Esophagus muscularis mucosa (tissue), 4 donors: ENCODE measurements at regions not wholly inside any gene's neighbourhood (a gene's known extent, or its start where the extent isn't known, plus 50 kb on each side); places are given as distances from the start of the nearest gene placed in this dataset.
"Not testable (repeated sequence)": the region's sequence is repeated elsewhere in the genome, so short reads cannot be mapped to it uniquely, and the experiment has no call there.

Experiments
- DNase-seq: peaks from one replicate; pipeline ENCODE4 v3.0.0-alpha.2; 2017; ENCODE audit errors: extremely low spot score
- H3K27ac ChIP-seq, 4 donors: fragments of 200-600 bp; sonication (generic); replicated peaks in 1 of 4; 1 replicate in 3 of 4; 2 replicates in 1 of 4; pipeline ENCODE4 v1.5.1; 2016 to 2019; ENCODE audit warnings: mild to moderate bottlenecking in 1 of 4
- H3K27me3 ChIP-seq, 4 donors: fragments of 200-600 bp; sonication (generic); one replicate each; pipeline versions ENCODE4 v1.5.1 to v1.6.0; 2016 to 2019
- H3K36me3 ChIP-seq, 4 donors: fragments of 200-600 bp; sonication (generic); one replicate each; pipeline ENCODE4 v1.5.1; 2016 to 2019
- H3K4me1 ChIP-seq, 4 donors: fragments of 200-600 bp; sonication (generic); one replicate each; pipeline ENCODE4 v1.5.1; 2016 to 2019
- H3K4me3 ChIP-seq, 4 donors: fragments of 200-600 bp; sonication (generic); 1 replicate in 2 of 4; 2 replicates in 2 of 4; pipeline ENCODE4 v1.5.1; 2016 to 2019; ENCODE audit warnings: mild to moderate bottlenecking in 4 of 4, moderate library complexity in 1 of 4
- H3K9me3 ChIP-seq, 4 donors: fragments of 200-600 bp; sonication (generic); 1 replicate in 3 of 4; 2 replicates in 1 of 4; pipeline ENCODE4 v1.5.1; 2016 to 2019
- EP300 ChIP-seq: sonication (generic); formaldehyde crosslinking; IDR thresholded peaks from one replicate; pipeline ENCODE4 v1.6.1; 2017; ENCODE audit warnings: antibody characterized with exemption
- POLR2A ChIP-seq: fragments of 450-650 bp; IDR thresholded peaks from one replicate; pipeline ENCODE4 v1.6.1; 2017; ENCODE audit warnings: antibody characterized with exemption, moderate library complexity, mild to moderate bottlenecking, low read depth
- POLR2AphosphoS5 ChIP-seq, 2 donors: sonication (generic); formaldehyde crosslinking; IDR thresholded peaks; one replicate each; pipeline ENCODE4 v1.6.1; 2017; ENCODE audit warnings: antibody characterized with exemption in 2 of 2
- WGBS: methylation state at CpG from one replicate; pipeline ENCODE4 v1.1.5; 2018; 5-methylcytosine and 5-hydroxymethylcytosine counted together
- intact Hi-C: fragments of 100-400 bp; cut with DNase I; formaldehyde crosslinking; loops from one replicate; pipeline ENCODE4 v1.15.1; 2023
- TF ChIP-seq, protein P1 (sequence below), 3 experiments: fragments of 200-600 bp in 2 of 3; fragments of 450-650 bp in 1 of 3; sonication (generic) in 2 of 3; IDR thresholded peaks; one replicate each; pipeline ENCODE4 v1.5.1; 2017 to 2019; ENCODE audit warnings: antibody characterized with exemption in 3 of 3, mild to moderate bottlenecking in 2 of 3, moderate library complexity in 1 of 3

DNA sequence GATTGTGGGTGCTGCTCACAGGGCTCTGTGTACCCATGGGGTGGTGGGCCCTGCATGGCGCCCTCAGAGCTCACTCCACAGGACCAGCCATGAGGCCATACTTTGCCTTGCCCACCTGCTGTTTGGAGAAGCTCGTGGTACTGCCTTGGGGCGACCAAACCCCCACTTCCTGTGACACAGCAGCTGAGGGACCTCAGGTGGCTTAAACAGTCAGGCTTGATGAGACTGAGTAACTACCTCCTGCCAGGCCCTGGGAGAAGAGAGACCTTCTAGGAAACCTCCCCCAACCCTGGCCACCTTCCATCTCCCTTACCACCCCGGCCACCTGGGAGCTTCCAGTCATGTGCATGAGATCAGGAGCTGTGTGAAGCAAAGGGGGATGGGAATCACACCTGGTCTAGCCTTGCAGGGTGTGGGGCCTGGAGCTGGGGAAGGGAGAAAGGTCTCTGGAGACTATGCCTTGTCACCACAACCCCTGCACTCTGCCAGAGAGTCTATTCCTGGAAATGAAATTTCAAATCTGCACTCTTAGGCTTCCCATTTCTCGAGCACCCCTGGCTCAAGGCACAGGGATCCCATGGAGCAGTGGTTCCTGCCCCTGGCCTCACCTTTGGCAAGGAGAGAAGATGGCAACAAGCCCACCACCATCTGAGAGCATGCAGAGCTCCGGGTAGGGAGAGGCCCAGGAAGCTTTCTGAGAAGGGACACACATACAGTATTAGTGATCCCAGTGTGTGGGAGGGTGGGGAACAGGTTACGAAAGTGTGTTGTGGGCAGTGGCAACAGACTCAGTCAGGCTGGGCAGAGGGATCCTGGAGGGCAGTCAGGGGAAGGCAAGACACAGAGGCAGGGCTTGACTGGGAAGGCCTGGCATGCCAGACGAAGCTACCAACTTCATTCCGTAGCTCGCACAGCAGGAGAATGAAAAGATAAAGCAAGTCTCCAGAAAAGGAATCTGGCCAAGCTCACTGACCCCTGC is 125.0 kb downstream of the URI1 start:
- Histone ChIP-seq H3K9me3 (no peaks in the 10 kb centered on the region), H3K4me3 (no peak overlapping the region), H3K36me3 (no peaks in the 10 kb centered on the region), H3K4me1 (no peaks in the 10 kb centered on the region), H3K27me3 (peaks cover 0 to 44% (median 8%) of the 10 kb centered on the region in 4 donors), H3K27ac (no peak overlapping the region)
- no peak for DNase-seq
- TF ChIP-seq, protein P1, sequence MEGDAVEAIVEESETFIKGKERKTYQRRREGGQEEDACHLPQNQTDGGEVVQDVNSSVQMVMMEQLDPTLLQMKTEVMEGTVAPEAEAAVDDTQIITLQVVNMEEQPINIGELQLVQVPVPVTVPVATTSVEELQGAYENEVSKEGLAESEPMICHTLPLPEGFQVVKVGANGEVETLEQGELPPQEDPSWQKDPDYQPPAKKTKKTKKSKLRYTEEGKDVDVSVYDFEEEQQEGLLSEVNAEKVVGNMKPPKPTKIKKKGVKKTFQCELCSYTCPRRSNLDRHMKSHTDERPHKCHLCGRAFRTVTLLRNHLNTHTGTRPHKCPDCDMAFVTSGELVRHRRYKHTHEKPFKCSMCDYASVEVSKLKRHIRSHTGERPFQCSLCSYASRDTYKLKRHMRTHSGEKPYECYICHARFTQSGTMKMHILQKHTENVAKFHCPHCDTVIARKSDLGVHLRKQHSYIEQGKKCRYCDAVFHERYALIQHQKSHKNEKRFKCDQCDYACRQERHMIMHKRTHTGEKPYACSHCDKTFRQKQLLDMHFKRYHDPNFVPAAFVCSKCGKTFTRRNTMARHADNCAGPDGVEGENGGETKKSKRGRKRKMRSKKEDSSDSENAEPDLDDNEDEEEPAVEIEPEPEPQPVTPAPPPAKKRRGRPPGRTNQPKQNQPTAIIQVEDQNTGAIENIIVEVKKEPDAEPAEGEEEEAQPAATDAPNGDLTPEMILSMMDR (IDR thresholded peaks at IDR 0.05), result no peak
- TF ChIP-seq POLR2AphosphoS5 (IDR thresholded peaks at IDR 0.05), result no peak
- no peak for TF ChIP-seq POLR2A
- no peak for TF ChIP-seq EP300
- WGBS, result 85% methylated on average over 10 of the region's 10 CpGs
- intact Hi-C loops, result no loop called here

DNA sequence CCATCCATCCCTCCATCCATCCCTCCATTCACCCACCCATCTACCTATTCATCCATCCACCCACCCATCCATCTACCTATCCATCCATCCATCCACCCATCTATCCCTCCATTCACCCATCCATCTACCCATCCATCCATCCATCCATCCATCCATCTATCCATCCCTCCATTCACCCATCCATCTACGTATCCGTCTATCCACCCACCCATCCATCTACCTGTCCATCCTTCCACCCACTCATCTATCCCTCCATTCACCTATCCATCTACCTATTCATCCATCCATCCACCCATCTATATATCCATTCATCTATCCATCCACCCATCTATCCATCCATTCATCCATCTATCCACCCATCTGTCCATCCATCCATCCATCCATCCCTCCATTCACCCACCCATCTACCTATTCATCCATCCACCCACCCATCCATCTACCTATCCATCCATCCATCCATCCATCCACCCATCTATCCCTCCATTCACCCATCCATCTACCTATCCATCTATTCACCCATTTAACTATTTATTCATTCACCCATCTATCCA is 126.0 kb downstream of the URI1 start:
- DNase-seq, H3K36me3 ChIP-seq, intact Hi-C loops, H3K4me1 ChIP-seq, H3K9me3 ChIP-seq, H3K4me3 ChIP-seq, H3K27ac ChIP-seq: not testable (repeated sequence)
- H3K27me3 ChIP-seq, result peaks cover 0 to 36% (median 4%) of the 10 kb centered on the region in 4 donors
- WGBS, result 94% methylated on average over 2 of the region's 2 CpGs

DNA sequence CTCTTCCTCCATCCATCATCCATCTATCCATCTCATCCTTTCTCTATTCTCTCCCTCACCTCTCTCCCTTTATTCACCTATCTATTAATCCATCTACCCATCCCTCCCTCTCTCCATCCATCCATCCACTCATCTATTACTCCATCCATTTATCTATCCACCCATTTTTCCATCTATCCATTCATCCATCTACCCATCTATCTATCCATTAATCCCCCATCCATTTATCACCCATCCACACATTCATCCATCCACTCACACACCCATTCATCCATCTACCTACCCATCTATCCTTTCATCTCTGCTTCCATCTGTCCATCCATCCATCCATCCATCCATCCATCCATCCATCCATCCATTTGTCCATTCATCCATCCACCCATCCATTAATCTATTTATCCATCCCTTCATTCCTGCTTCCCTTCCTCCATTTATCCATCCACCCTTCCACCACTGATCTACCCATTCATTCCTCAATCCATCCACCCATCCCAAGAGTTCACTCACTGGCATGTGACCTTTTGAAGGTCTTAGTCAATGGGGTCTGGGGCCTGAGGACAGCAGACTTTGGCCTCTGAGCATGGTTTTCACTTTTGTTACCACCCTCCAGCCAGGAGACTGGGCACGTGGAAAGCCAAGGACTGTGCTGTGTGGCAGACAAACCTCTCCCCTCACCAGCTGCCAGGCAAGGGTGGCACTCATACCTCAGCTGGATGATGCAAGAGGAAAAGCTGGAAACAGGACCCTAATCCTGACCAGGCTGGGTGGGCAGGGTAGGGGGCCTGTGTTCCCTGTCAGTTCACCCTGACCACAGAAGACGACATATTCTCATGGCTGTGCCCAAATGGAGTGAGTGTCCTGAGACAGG is 126.7 kb downstream of the URI1 start:
- no peak overlapping the region for H3K27ac ChIP-seq
- no peaks in the 10 kb centered on the region for H3K9me3 ChIP-seq
- TF ChIP-seq, protein P1 (IDR thresholded peaks at IDR 0.05), result no peak
- no peak for TF ChIP-seq POLR2A
- no peak for TF ChIP-seq POLR2AphosphoS5 (IDR thresholded peaks at IDR 0.05)
- no peak for TF ChIP-seq EP300
- no peaks in the 10 kb centered on the region for H3K36me3 ChIP-seq
- 100% methylated on average over 2 of the region's 2 CpGs for WGBS
- no peaks in the 10 kb centered on the region for H3K4me1 ChIP-seq
- DNase-seq, result no peak
- H3K27me3 ChIP-seq, result peaks cover 0 to 34% (median 0%) of the 10 kb centered on the region in 4 donors
- no peak overlapping the region for H3K4me3 ChIP-seq
- intact Hi-C loops, result no loop called here

DNA sequence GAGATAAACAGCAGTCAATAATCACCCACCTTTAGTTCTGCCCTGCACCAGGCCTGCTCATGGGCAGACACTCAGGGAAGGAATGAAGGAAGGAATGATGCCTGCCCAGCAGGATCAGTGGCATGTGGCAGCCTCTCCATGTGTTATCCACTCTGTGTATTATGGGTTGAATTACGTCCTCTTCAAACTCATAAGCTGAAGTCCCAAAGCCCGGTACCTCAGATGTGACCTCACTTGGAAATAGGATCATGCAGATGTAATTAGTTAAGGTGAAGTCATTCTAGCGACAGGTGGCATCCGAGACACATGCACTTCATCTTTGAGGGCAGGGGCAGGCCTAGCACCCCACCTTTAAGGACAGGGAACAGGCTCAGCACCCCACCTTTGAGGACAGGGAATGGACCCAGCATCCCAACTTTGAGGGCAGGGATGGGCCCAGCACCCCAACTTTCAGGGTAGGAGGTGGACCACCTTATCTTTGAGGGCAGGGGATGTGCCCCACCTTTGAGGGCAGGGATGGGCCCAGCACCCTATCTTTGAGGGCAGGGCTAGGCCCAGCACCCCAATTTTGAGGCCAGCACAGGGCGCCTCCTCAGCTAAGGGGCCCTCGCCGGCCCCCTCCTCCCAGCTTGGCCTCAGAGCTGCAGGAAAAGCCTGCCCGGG is 127.6 kb downstream of the URI1 start:
- Histone ChIP-seq H3K4me3 (no peak overlapping the region), H3K9me3 (no peaks in the 10 kb centered on the region), H3K36me3 (no peaks in the 10 kb centered on the region), H3K27me3 (peaks cover 0 to 37% (median 0%) of the 10 kb centered on the region in 4 donors), H3K27ac (no peak overlapping the region), H3K4me1 (no peaks in the 10 kb centered on the region)
- 65% methylated on average over 7 of the region's 8 CpGs for WGBS
- TF ChIP-seq EP300 (no peak), POLR2A (no peak), POLR2AphosphoS5 (IDR thresholded peaks at IDR 0.05) (no peak)
- TF ChIP-seq, protein P1 (IDR thresholded peaks at IDR 0.05), result no peak
- intact Hi-C loops, result no loop called here
- DNase-seq, result no peak
